Ishikawa (cell line): ENCODE measurements at regions not wholly inside any gene's neighbourhood (a gene's known extent, or its start where the extent isn't known, plus 50 kb on each side); places are given as distances from the start of the nearest gene placed in this dataset.

Experiments used
- CEBPB ChIP-seq: IDR thresholded peaks from 2 replicates; pipeline ENCODE4 v1.6.1; 2012
- EGR1 ChIP-seq: IDR thresholded peaks from 2 replicates; pipeline ENCODE4 v1.6.1; 2012
- EP300 ChIP-seq: IDR thresholded peaks from 2 replicates; pipeline ENCODE4 v1.6.1; 2012; ENCODE audit warnings: borderline replicate concordance
- FOXM1 ChIP-seq: IDR thresholded peaks from 2 replicates; pipeline ENCODE4 v1.6.1; 2012; ENCODE audit warnings: low read depth, borderline replicate concordance
- MAX ChIP-seq: IDR thresholded peaks from 2 replicates; pipeline ENCODE4 v1.6.1; 2012
- NFIC ChIP-seq: IDR thresholded peaks from 2 replicates; pipeline ENCODE4 v1.6.1; 2012
- RAD21 ChIP-seq: IDR thresholded peaks from 2 replicates; pipeline ENCODE4 v1.6.1; 2012; ENCODE audit warnings: low read depth
- REST ChIP-seq: IDR thresholded peaks from 2 replicates; pipeline ENCODE4 v1.6.1; 2012; ENCODE audit warnings: low read depth, mild to moderate bottlenecking
- TAF1 ChIP-seq: IDR thresholded peaks from 2 replicates; pipeline ENCODE4 v1.6.1; 2012; ENCODE audit warnings: low read depth, mild to moderate bottlenecking
- TCF12 ChIP-seq: IDR thresholded peaks from 2 replicates; pipeline ENCODE4 v1.6.1; 2012; ENCODE audit warnings: low read depth
- YY1 ChIP-seq: IDR thresholded peaks from 2 replicates; pipeline ENCODE4 v1.6.1; 2012; ENCODE audit warnings: low read depth
- ZBTB7A ChIP-seq: IDR thresholded peaks from 2 replicates; pipeline ENCODE4 v1.6.1; 2012; ENCODE audit warnings: low read depth

- TF ChIP-seq RAD21 (no peak), CEBPB (no peak), YY1 (no peak), EP300 (no peak), TCF12 (no peak), REST (no peak), TAF1 (no peak), ZBTB7A (no peak), NFIC (no peak), EGR1 (no peak), FOXM1 (no peak), MAX (no peak)
Measured at GRCh38 chr16:85363881-85364280, 249.2 kb upstream of the GSE1 start.
